Fibroblast of lung (primary cell): ENCODE measurements at regions not wholly inside any gene's neighbourhood (a gene's known extent, or its start where the extent isn't known, plus 50 kb on each side); places are given as distances from the start of the nearest gene placed in this dataset.

ENCODE experiments used
- EZH2 ChIP-seq: IDR thresholded peaks from 2 replicates; pipeline ENCODE4 v1.5.1; 2012; ENCODE audit warnings: low read length, control low read depth, mild to moderate bottlenecking; ENCODE audit errors: missing control alignments
- TF ChIP-seq, protein P1 (sequence below), 2 donors: IDR thresholded peaks in 1 of 2; conservative IDR thresholded peaks in 1 of 2; 1 replicate in 1 of 2; 2 replicates in 1 of 2; pipeline ENCODE4 v1.5.1; 2011 to 2012; ENCODE audit warnings: low read length in 2 of 2, control low read depth in 1 of 2, inconsistent platforms in 1 of 2, low read depth in 1 of 2, mild to moderate bottlenecking in 1 of 2

DNA sequence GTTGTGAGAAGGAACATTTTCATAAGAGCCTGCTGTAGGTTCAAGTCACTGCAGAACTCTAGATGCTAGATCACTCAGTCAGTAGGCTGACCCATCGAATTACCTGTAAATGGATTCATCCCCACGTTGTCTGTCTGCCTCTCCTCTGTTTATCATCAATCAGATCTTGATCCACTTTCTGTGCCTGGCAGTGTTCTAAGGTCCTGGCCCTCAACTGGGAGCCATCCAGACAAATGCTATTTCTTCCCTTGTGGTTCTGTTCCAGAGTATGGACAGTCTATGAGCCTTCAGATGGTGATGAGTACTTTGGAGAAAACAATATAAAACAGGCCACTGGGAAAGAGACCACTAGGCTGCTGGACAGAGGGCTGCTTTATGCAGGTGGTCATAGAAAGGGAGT is 699.4 kb upstream of the TMEM132C start:
- TF ChIP-seq, protein P1, sequence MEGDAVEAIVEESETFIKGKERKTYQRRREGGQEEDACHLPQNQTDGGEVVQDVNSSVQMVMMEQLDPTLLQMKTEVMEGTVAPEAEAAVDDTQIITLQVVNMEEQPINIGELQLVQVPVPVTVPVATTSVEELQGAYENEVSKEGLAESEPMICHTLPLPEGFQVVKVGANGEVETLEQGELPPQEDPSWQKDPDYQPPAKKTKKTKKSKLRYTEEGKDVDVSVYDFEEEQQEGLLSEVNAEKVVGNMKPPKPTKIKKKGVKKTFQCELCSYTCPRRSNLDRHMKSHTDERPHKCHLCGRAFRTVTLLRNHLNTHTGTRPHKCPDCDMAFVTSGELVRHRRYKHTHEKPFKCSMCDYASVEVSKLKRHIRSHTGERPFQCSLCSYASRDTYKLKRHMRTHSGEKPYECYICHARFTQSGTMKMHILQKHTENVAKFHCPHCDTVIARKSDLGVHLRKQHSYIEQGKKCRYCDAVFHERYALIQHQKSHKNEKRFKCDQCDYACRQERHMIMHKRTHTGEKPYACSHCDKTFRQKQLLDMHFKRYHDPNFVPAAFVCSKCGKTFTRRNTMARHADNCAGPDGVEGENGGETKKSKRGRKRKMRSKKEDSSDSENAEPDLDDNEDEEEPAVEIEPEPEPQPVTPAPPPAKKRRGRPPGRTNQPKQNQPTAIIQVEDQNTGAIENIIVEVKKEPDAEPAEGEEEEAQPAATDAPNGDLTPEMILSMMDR (conservative IDR thresholded peaks at IDR 0.05 in 1 of 2, IDR thresholded peaks at IDR 0.05 in 1 of 2; ENCODE audit: low read depth in 1 of 2, low read length in 2 of 2), result no peak
- TF ChIP-seq EZH2, result no peak
